HL-60 (cell line): ENCODE measurements at regions not wholly inside any gene's neighbourhood (a gene's known extent, or its start where the extent isn't known, plus 50 kb on each side); places are given as distances from the start of the nearest gene placed in this dataset.

Experiments
- DNase-seq, 2 experiments: peaks; one replicate each; pipeline ENCODE4 v3.0.0-alpha.2; 2010 to 2020; ENCODE audit warnings: low read depth in 1 of 2, low spot score in 1 of 2
- H3K27ac ChIP-seq: fragments of 250-450 bp; sonication (Bioruptor Pico); replicated peaks from 2 replicates; pipeline ENCODE4 v1.5.1; 2020; ENCODE audit warnings: mild to moderate bottlenecking, moderate library complexity
- H3K27me3 ChIP-seq: fragments of 250-450 bp; sonication (Bioruptor Pico); 2 replicates; pipeline ENCODE4 v1.5.1; 2021; ENCODE audit warnings: mild to moderate bottlenecking, moderate library complexity; ENCODE audit not compliant: insufficient read depth, poor library complexity, severe bottlenecking
- H3K4me3 ChIP-seq: replicated peaks from 2 replicates; pipeline ENCODE4 v1.5.1; 2011; ENCODE audit warnings: mild to moderate bottlenecking, control low read depth, low read length; ENCODE audit not compliant: insufficient read depth
- GABPA ChIP-seq: IDR thresholded peaks from 2 replicates; pipeline ENCODE4 v1.6.1; 2012; ENCODE audit warnings: low read depth
- POLR2AphosphoS5 ChIP-seq: IDR thresholded peaks from 2 replicates; pipeline ENCODE4 v1.6.1; 2012; ENCODE audit warnings: low read depth
- SPI1 ChIP-seq: IDR thresholded peaks from 2 replicates; pipeline ENCODE4 v1.6.1; 2012; ENCODE audit warnings: low read depth, mild to moderate bottlenecking, borderline replicate concordance
- TF ChIP-seq, protein P1 (sequence below): IDR thresholded peaks from 2 replicates; pipeline ENCODE4 v1.6.1; 2012; ENCODE audit warnings: low read depth; ENCODE audit not compliant: insufficient replicate concordance
- TF ChIP-seq, protein P2 (sequence below): IDR thresholded peaks from one replicate; pipeline ENCODE4 v1.5.1; 2011; ENCODE audit warnings: low read length, control low read depth, inconsistent platforms; ENCODE audit not compliant: insufficient read depth

DNA sequence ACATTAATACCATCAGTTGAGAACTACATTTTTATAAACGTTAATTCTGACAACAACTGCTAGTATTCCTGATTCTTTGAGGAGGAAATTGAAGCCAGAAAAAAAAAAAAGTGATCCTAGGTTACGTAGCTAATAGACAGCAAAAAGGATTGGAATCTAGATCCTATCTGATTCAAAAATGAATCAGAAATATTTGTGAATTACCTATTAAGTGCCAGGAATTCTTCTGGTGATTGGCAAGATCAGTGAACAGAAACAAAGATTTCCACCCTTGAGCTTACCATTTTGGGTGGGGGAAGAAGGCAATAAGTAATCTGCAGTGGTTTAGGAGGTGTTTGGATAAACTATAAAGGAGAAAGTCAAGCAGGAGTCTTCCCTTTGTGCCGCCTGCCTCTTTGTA, 63.9 kb upstream of the LARGE1 start:
- Histone ChIP-seq H3K4me3 (no peak overlapping the region), H3K27me3 (no peaks in the 10 kb centered on the region)
- TF ChIP-seq, protein P1, sequence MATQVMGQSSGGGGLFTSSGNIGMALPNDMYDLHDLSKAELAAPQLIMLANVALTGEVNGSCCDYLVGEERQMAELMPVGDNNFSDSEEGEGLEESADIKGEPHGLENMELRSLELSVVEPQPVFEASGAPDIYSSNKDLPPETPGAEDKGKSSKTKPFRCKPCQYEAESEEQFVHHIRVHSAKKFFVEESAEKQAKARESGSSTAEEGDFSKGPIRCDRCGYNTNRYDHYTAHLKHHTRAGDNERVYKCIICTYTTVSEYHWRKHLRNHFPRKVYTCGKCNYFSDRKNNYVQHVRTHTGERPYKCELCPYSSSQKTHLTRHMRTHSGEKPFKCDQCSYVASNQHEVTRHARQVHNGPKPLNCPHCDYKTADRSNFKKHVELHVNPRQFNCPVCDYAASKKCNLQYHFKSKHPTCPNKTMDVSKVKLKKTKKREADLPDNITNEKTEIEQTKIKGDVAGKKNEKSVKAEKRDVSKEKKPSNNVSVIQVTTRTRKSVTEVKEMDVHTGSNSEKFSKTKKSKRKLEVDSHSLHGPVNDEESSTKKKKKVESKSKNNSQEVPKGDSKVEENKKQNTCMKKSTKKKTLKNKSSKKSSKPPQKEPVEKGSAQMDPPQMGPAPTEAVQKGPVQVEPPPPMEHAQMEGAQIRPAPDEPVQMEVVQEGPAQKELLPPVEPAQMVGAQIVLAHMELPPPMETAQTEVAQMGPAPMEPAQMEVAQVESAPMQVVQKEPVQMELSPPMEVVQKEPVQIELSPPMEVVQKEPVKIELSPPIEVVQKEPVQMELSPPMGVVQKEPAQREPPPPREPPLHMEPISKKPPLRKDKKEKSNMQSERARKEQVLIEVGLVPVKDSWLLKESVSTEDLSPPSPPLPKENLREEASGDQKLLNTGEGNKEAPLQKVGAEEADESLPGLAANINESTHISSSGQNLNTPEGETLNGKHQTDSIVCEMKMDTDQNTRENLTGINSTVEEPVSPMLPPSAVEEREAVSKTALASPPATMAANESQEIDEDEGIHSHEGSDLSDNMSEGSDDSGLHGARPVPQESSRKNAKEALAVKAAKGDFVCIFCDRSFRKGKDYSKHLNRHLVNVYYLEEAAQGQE: no peak
- TF ChIP-seq SPI1 (no peak), POLR2AphosphoS5 (no peak), GABPA (no peak)
- TF ChIP-seq, protein P2, sequence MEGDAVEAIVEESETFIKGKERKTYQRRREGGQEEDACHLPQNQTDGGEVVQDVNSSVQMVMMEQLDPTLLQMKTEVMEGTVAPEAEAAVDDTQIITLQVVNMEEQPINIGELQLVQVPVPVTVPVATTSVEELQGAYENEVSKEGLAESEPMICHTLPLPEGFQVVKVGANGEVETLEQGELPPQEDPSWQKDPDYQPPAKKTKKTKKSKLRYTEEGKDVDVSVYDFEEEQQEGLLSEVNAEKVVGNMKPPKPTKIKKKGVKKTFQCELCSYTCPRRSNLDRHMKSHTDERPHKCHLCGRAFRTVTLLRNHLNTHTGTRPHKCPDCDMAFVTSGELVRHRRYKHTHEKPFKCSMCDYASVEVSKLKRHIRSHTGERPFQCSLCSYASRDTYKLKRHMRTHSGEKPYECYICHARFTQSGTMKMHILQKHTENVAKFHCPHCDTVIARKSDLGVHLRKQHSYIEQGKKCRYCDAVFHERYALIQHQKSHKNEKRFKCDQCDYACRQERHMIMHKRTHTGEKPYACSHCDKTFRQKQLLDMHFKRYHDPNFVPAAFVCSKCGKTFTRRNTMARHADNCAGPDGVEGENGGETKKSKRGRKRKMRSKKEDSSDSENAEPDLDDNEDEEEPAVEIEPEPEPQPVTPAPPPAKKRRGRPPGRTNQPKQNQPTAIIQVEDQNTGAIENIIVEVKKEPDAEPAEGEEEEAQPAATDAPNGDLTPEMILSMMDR: no peak

DNA sequence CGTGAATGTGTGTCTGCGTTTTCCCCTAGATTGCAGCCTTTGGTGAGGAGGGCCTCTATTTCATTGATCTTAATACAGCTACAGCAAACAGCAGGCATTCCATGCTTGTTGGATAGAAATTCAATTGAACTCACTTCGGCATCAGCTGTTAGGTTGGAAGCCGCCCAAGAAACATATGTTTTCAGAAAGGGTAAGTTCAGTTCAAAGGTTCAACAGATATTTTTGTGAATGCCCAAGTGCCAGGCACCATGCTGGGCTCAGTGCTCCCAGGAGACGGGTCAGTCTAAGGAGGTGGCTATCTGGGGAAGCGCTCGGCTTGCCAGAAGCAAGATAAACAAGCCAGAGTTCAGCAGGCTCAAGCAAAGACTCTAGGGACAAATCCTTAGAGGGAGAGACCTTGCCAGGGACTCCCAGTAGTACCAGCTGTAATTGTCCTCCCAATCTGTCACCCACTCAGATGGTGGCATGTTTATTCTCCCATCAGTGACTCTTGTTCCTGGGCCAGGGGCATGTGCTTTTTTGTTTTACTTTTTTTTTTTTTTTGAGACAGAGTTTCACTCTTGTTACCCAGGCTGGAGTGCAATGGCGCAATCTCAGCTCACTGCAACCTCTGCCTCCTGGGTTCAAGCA, 64.5 kb upstream of the LARGE1 start:
- no peak for DNase-seq
- Histone ChIP-seq H3K4me3 (no peak overlapping the region), H3K27me3 (no peaks in the 10 kb centered on the region), H3K27ac (no peak overlapping the region)
- no peak for TF ChIP-seq SPI1
- TF ChIP-seq, protein P2: no peak
- no peak for TF ChIP-seq GABPA
- no peak for TF ChIP-seq POLR2AphosphoS5
- TF ChIP-seq, protein P1: no peak

More for the DNA sequence above, 63.9 kb upstream of the LARGE1 start:
- DNase-seq: no peak
- no peak overlapping the region for H3K27ac ChIP-seq

DNA sequence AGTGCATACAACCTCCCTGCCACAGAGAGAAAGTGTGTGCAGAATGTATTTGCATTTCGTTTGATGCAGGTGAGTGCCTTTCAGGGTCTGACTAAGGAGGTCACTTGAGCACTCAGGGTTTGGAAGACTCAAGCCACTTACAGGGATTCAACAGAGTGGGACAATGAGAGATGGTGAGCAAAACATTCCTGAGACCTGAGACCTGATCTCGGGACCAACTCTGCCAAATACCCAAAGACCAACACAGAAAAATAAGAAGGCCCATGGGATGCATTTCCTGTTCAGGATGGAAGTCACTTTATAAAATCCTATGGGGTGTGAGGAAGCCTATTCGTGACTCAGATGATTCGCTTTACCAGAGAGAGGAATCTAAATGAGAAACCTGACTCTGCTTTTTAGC, 65.2 kb upstream of the LARGE1 start:
- Histone ChIP-seq H3K4me3 (no peak overlapping the region), H3K27me3 (no peaks in the 10 kb centered on the region), H3K27ac (no peak overlapping the region)
- TF ChIP-seq POLR2AphosphoS5 (no peak), SPI1 (no peak), GABPA (no peak)
- TF ChIP-seq, protein P1: no peak
- TF ChIP-seq, protein P2: no peak
- no peak for DNase-seq
